ENCODE measurements at regions not wholly inside any gene's neighbourhood (a gene's known extent, or its start where the extent isn't known, plus 50 kb on each side); places are given as distances from the start of the nearest gene placed in this dataset.

DNA sequence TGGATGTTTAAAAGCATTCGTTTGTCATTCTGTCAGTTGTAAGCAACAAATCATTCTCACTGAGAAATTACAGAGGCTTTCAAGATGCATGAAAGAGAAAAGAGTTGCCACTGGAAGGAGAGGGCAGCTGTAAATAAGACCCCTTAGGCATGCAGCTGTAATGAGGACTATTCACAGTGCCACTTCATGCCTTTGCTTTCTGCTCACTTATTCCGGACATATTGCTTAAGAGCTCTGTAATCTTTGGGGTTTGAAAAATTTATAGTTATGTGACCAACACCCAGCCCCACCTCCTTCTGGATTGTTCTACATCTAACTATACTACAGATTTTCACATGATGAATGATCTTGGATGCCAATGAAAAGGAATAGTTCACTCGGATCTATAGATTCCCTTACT, 194.8 kb upstream of the DCN start:
- peak; percentile 93 for DNase-seq

DNA sequence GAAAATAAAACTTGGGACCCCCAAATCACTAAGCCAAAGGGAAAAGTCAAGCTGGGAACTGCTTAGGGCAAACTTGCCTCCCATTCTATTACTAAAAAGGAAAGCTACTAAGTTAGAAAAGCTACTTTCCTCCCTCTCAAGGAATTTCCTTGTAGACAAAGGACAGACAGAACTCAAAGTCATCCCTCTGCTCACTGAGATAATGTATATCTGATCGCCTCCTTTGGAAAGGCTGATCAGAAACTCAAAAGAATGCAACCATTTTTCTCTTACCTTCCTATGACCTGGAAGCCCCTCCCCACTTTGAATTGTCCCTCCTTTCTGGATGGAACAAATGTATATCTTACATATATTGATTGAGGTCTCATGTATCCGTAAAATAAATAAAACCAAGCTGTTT, 190.5 kb upstream of the DCN start:
- no peak for DNase-seq

- DNase-seq: no peak
Observed at GRCh38 chr12:91370086-91370868, 187.7 kb upstream of the DCN start.

- no peak for DNase-seq
Observed at GRCh38 chr12:91368613-91369012, 186.0 kb upstream of the DCN start.

GRCh38 chr12:91367234-91367849, 184.7 kb upstream of the DCN start:
- DNase-seq: peak; percentile 7

GRCh38 chr12:91364471-91365184, 182.0 kb upstream of the DCN start:
- no peak for DNase-seq

DNA sequence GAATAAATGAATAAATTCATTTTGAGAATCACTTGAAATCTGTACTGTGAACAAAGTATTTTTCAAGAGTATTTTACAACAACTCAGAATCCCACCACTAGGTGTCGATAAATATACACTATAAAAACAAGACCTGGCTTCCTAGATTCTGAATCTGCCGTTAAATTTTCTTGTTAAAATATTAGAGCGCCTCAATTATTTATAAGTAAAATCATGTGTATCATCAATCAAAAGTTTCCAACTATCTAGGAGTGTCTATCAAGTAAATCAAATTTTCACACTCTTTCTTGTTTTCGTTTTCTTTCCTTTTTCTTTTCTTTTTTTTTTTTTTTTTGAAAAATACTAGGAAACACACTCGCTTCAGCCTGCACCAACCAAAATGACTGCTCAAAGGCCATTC, 179.2 kb upstream of the DCN start:
- peak; percentile 45 for DNase-seq

DNA sequence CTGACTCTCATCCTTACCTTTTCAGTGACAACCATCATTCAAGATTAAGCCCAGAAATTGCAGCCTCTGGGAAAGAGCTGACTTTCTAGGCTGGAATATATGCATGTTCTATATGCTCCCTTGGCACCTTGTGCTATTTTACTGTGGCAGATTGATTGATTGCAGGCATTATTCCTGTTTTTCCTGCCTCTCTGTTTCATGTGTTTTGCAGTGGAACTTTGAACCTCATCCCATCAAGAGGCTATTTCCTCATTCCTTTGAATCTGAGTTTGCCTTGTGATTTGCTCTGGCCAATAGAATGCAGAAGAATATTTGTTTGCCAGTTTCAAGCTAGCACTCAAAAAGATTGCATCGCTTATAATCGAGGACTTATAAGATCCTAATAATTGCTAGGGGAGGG, 174.8 kb upstream of the DCN start:
- peak; percentile 10 for DNase-seq

DNA sequence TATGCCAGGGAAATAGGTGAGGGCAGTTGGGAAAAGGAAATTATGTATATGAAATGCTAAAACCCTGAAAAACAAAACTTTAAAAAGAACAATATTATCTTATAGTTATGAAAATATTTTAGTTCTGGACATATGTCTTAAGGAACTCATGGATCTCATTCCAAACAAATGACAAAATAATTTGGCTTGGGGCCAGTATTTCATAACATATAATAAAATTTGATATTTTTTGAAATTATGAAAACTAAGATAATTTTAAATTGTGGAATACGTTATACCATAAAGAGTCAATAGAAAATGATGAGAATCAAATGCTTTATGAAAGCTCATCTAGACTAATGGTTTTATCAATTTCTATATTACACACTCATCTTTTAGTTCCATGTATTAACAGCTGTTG, 173.8 kb upstream of the DCN start:
- no peak for DNase-seq

- DNase-seq: peak; percentile 78
Observed at GRCh38 chr12:91355150-91356006, 172.8 kb upstream of the DCN start.

DNA sequence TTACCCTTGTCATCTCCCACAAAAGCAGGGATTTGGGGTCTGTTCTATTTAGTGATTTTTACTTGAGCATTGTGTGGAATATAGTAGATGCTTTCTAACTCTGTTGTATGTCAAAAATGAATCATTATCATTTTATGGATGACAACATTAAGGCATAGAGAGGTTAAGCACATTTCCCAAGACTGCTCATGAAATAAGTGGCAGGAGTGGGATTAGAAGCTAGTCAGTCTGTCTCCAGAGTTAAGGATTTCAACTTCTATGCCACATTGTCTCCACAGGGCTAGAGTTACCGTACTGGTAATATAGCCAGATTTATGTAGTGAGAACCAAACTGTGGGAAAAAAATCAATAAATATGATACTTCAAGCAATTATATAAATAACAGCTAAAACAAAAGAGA, 170.6 kb upstream of the DCN start:
- DNase-seq: no peak

GRCh38 chr12:91349476-91349875, 166.9 kb upstream of the DCN start:
- DNase-seq: no peak

DNA sequence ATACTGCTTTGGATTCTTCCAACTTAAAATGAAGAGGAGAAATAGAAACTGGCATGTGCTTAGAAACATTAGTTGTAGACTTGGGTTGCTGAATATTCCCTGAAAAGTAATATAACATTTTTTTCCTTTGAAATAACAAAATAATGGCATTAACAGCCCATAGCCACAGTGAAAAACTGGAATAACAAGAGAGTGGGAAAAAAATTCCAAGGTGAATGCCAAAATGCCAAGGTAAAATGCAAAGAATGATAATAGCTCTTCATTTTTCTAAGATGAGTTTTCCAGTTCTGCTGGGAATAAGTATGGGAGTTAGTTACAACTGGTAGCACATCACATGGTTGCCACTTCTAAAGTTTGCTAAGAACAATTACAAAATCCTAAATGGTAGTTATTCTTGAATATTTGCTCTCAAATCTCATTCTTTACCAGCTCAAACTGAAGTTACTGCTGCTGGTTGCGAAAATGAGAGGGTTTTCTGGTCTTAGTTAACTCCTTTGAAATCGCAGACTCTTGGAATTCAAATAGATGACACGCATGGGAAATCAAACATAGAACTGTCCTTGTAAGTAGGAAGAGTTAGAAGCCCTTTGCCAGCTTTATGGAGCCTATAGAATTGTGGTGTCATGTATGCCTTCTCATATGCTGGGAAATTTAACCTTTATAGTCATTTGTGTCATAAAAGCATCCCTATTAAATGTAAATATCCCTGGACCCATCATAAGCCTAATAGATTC, 165.0 kb upstream of the DCN start:
- no peak for DNase-seq

GRCh38 chr12:91346827-91347226, 164.2 kb upstream of the DCN start:
- DNase-seq: no peak

DNA sequence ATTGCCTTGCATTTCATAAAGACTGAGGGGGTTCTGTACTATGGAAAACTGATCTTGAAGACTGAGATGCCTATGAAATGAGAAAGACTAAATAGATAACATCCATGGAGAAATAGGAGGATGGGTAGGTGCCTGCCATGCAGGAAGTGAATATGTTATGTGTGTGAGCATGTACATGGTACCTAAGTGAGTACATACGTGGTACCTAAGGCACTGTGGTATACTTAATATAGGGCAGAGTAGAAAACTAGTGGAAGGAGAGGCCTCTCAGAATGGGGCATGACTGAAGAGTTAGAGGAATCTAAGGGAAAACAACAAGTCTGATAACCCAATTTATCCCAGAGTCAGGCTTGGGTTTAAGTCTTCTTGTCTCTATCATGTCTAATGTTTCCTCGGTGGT, 161.8 kb upstream of the DCN start:
- no peak for DNase-seq

- DNase-seq: no peak
Observed at GRCh38 chr12:91343010-91343409, 160.4 kb upstream of the DCN start.

GRCh38 chr12:91339106-91339505, 156.5 kb upstream of the DCN start:
- DNase-seq: no peak

GRCh38 chr12:91335699-91336098, 153.1 kb upstream of the DCN start:
- no peak for DNase-seq

DNA sequence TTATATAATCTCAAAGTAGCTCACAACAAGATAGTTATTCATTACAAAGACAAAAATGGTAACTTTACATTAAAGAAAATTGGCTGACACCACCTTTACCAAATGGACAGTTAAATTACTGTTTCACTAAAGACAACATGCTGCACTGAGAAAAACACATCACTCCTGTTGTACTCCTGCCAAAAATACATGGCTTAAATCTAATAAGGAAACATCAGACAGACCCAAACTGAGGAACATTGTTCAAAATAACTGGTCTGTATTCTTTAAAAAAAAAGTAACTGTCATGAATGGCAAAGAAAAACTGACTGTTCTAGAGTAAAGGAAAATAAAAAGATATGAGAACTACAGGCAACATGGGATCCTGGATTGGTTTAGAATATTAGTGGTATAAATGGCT, 151.3 kb upstream of the DCN start:
- no peak for DNase-seq

- DNase-seq: no peak
Observed at GRCh38 chr12:91332302-91332701, 149.7 kb upstream of the DCN start.

DNA sequence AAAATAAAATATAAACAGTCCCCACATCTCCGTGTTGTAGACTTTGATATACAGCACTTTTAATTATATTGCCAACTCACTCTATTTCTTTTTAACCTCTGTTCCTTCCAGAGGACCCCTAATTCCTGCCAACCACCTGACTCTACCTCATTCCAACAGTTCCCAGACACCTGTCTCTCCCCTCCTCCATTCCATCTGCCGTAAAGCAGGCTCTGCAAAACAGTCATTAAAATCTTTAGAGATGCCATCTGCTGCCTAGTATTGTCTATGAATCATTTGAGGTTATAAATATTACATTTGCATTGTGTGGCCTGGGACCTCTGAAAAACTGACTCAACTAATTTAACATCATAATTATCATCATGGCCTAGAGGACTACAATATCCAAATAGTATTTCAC, 148.8 kb upstream of the DCN start:
- no peak for DNase-seq

- DNase-seq: no peak
Observed at GRCh38 chr12:91328451-91328850, 145.8 kb upstream of the DCN start.

DNA sequence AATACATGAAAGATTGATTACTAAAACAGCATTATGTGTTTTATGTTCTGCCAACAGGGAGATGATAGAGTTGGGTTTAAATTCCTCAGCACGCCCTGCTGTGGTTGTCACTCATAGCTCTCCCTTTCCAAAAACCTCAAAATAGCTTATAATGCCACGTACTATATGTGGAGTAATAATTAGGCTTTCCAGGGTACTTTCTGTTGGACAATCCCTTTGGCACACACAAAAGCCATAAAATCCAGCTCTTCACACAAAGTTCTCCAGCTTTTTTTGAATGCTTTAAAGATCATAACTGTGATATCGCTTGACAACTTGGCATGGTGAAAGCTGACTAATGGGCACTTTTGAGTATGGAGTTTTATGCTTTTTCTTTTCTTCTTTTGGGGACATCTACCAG, 145.3 kb upstream of the DCN start:
- DNase-seq: no peak
